Hepatocyte (in vitro differentiated cells): ENCODE measurements at regions not wholly inside any gene's neighbourhood (a gene's known extent, or its start where the extent isn't known, plus 50 kb on each side); places are given as distances from the start of the nearest gene placed in this dataset.

ENCODE experiments used
- DNase-seq: peaks from one replicate; pipeline ENCODE4 v3.0.0-alpha.2; 2016; ENCODE audit warnings: low spot score
- H2AFZ ChIP-seq: fragments of 200-600 bp; sonication (generic); 2 replicates; pipeline ENCODE4 v1.6.0; 2016; ENCODE audit warnings: antibody characterized with exemption, mild to moderate bottlenecking
- H3K27ac ChIP-seq: fragments of 200-600 bp; sonication (generic); 2 replicates; pipeline ENCODE4 v1.5.1; 2016; ENCODE audit warnings: mild to moderate bottlenecking
- H3K27me3 ChIP-seq: fragments of 200-600 bp; sonication (generic); 2 replicates; pipeline ENCODE4 v1.6.1; 2016
- H3K36me3 ChIP-seq: fragments of 200-600 bp; sonication (generic); replicated peaks from 2 replicates; pipeline ENCODE4 v1.5.1; 2016; ENCODE audit warnings: low read depth; ENCODE audit not compliant: insufficient read depth
- H3K4me1 ChIP-seq: fragments of 200-600 bp; sonication (generic); 2 replicates; pipeline ENCODE4 v1.5.1; 2016; ENCODE audit warnings: mild to moderate bottlenecking, moderate library complexity; ENCODE audit not compliant: insufficient read depth
- H3K4me2 ChIP-seq: fragments of 200-600 bp; sonication (generic); 2 replicates; pipeline ENCODE4 v1.6.0; 2016
- H3K4me3 ChIP-seq: fragments of 200-600 bp; sonication (generic); 2 replicates; pipeline ENCODE4 v1.5.1; 2016; ENCODE audit warnings: mild to moderate bottlenecking
- H3K79me2 ChIP-seq: fragments of 200-600 bp; sonication (generic); 2 replicates; pipeline ENCODE4 v1.6.0; 2017; ENCODE audit warnings: mild to moderate bottlenecking
- H3K9me2 ChIP-seq: fragments of 200-600 bp; sonication (generic); replicated peaks from 2 replicates; pipeline ENCODE4 v1.6.0; 2017; ENCODE audit warnings: mild to moderate bottlenecking; ENCODE audit not compliant: insufficient read depth
- H3K9me3 ChIP-seq: fragments of 200-600 bp; sonication (generic); 2 replicates; pipeline ENCODE4 v1.5.1; 2016; ENCODE audit warnings: low read depth, mild to moderate bottlenecking
- H4K20me1 ChIP-seq: fragments of 200-600 bp; sonication (generic); 2 replicates; pipeline ENCODE4 v1.6.0; 2016; ENCODE audit warnings: mild to moderate bottlenecking; ENCODE audit not compliant: insufficient read depth, poor library complexity, severe bottlenecking
- EZH2 ChIP-seq: fragments of 200-600 bp; sonication (generic); IDR thresholded peaks from 2 replicates; pipeline ENCODE4 v1.6.1; 2016; ENCODE audit warnings: antibody characterized with exemption, mild to moderate bottlenecking, borderline replicate concordance
- EZH2phosphoT487 ChIP-seq: fragments of 200-600 bp; sonication (generic); IDR thresholded peaks from one replicate; pipeline ENCODE4 v1.6.1; 2018; ENCODE audit warnings: antibody characterized with exemption, mild to moderate bottlenecking, low read depth, moderate library complexity; ENCODE audit not compliant: unreplicated experiment, severe bottlenecking
- WGBS: methylation state at CpG from one replicate; pipeline ENCODE4 v1.1.6; 2016; ENCODE audit warnings: low lambda C conversion rate; ENCODE audit errors: missing lambda C conversion rate; 5-methylcytosine and 5-hydroxymethylcytosine counted together
- TF ChIP-seq, protein P1 (sequence below): fragments of 200-600 bp; sonication (generic); IDR thresholded peaks from 2 replicates; pipeline ENCODE4 v1.5.1; 2016; ENCODE audit warnings: antibody characterized with exemption, mild to moderate bottlenecking; ENCODE audit not compliant: poor library complexity

DNA sequence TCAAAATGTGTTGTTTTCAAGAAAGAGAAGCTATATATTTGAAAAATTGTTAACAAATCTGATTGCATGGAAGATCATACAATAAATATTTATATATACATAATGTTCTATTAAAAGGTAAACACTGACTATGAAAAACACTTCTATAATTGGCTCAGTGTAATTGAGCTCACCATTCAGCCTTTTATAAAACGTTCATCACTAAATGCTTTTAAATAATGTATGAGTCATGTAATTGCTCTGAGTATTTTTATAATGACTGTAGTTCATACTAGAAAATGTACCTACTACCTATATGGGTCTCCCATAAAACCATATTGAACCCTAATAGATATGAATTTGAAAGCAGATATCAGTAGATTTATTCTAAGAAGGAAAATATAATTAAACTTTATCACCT is 240.4 kb upstream of the MGAT4C start:
- Histone ChIP-seq H3K4me3 (no peak overlapping the region), H3K79me2 (no peaks in the 10 kb centered on the region), H3K9me3 (no peaks in the 10 kb centered on the region), H2AFZ (no peak overlapping the region), H3K9me2 (no peaks in the 10 kb centered on the region), H3K27ac (no peak overlapping the region), H4K20me1 (no peaks in the 10 kb centered on the region), H3K4me2 (no peak overlapping the region), H3K36me3 (no peaks in the 10 kb centered on the region), H3K27me3 (no peaks in the 10 kb centered on the region), H3K4me1 (no peaks in the 10 kb centered on the region)
- DNase-seq, result no peak
- 52% methylated on average over 1 of the region's 1 CpG for WGBS
- TF ChIP-seq EZH2phosphoT487, result no peak
- TF ChIP-seq, protein P1, sequence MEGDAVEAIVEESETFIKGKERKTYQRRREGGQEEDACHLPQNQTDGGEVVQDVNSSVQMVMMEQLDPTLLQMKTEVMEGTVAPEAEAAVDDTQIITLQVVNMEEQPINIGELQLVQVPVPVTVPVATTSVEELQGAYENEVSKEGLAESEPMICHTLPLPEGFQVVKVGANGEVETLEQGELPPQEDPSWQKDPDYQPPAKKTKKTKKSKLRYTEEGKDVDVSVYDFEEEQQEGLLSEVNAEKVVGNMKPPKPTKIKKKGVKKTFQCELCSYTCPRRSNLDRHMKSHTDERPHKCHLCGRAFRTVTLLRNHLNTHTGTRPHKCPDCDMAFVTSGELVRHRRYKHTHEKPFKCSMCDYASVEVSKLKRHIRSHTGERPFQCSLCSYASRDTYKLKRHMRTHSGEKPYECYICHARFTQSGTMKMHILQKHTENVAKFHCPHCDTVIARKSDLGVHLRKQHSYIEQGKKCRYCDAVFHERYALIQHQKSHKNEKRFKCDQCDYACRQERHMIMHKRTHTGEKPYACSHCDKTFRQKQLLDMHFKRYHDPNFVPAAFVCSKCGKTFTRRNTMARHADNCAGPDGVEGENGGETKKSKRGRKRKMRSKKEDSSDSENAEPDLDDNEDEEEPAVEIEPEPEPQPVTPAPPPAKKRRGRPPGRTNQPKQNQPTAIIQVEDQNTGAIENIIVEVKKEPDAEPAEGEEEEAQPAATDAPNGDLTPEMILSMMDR, result no peak
- TF ChIP-seq EZH2, result no peak

DNA sequence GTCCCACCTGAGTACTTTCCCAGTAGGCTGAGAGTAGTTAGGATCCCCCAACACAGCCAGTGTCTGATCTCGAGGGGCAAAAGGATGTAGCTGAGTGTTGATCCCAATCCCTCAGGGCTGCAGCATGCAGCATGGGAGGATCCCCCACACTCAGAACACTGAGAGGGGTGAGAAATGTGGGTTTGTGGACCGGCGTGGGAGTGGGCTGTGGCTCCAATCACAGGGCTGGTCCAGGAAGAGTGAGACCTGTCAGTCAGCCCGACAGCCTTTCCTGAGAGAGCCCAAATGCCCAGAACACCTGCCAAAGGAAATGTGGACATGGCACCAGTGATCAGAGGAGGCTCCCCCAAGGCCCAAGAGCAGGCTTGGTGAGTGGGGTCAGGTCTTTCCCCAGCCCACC is 228.3 kb upstream of the MGAT4C start:
- H2AFZ ChIP-seq, result no peak overlapping the region
- H3K9me3 ChIP-seq, result no peaks in the 10 kb centered on the region
- WGBS, result 97% methylated on average over 4 of the region's 4 CpGs

DNA sequence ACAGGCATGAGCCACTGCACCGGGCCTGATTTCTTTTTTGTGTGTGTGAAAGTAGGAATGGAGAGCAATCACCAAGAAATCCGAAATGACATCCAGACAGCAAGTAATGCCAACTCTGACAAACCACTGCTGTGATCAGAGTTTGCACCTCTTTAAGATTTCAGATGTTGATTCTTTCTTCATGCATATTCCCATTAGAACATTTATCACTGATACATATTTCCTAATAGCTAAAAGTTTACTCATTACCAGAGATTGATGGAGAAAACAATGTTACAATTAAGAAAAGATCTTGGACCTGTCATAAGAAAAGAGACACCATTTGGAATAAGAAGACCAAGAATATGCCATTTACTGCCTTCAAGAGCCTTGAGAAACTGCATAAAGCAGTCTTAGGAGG is 217.0 kb upstream of the MGAT4C start:
- Histone ChIP-seq H2AFZ (no peak overlapping the region), H3K27ac (no peak overlapping the region), H3K36me3 (no peaks in the 10 kb centered on the region), H3K4me2 (no peak overlapping the region), H3K4me3 (no peak overlapping the region), H3K9me3 (no peaks in the 10 kb centered on the region), H4K20me1 (no peaks in the 10 kb centered on the region), H3K9me2 (no peaks in the 10 kb centered on the region), H3K27me3 (no peaks in the 10 kb centered on the region), H3K79me2 (no peaks in the 10 kb centered on the region), H3K4me1 (no peaks in the 10 kb centered on the region)
- WGBS, result 85% methylated on average over 2 of the region's 2 CpGs
- DNase-seq, result no peak
- TF ChIP-seq EZH2phosphoT487 (no peak), EZH2 (no peak)
- TF ChIP-seq, protein P1, result no peak

More for the DNA sequence above, 228.3 kb upstream of the MGAT4C start:
- H3K27me3 ChIP-seq, result no peaks in the 10 kb centered on the region
- no peak overlapping the region for H3K4me3 ChIP-seq
- H3K36me3 ChIP-seq, result no peaks in the 10 kb centered on the region
- no peak overlapping the region for H3K27ac ChIP-seq
- H3K9me2 ChIP-seq, result no peaks in the 10 kb centered on the region
- no peaks in the 10 kb centered on the region for H3K4me1 ChIP-seq
- H3K79me2 ChIP-seq, result no peaks in the 10 kb centered on the region
- H4K20me1 ChIP-seq, result no peaks in the 10 kb centered on the region
- no peak for DNase-seq
- TF ChIP-seq EZH2phosphoT487 (no peak), EZH2 (no peak)
- TF ChIP-seq, protein P1, result no peak
- H3K4me2 ChIP-seq, result no peak overlapping the region

DNA sequence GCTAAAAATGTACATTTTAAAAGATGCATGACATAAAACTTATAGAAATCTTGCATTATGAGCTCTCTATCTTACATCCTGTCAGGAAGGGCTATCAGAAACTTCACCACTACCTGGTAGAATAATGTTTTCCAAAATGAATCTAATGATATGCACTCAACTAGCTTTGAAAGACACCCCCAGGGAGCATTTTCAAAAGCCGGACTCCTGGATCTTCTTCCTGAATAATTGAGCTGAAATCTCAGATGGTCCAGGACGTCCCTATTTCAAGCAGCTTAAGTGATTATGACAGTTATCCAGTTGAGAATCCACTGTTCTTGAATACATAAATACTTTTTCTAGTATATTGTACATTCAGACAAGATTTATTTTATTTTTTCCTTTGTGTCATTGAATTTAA is 200.6 kb upstream of the MGAT4C start:
- no peak overlapping the region for H3K27ac ChIP-seq
- H3K27me3 ChIP-seq, result no peaks in the 10 kb centered on the region
- no peak for DNase-seq
- H2AFZ ChIP-seq, result no peak overlapping the region
- H3K4me3 ChIP-seq, result no peak overlapping the region
- no peaks in the 10 kb centered on the region for H3K4me1 ChIP-seq
- H3K9me2 ChIP-seq, result no peaks in the 10 kb centered on the region
- TF ChIP-seq EZH2phosphoT487 (no peak), EZH2 (no peak)
- TF ChIP-seq, protein P1, result no peak
- WGBS, result 69% methylated on average over 2 of the region's 2 CpGs
- H3K9me3 ChIP-seq, result no peaks in the 10 kb centered on the region
- H3K79me2 ChIP-seq, result no peaks in the 10 kb centered on the region
- H4K20me1 ChIP-seq, result no peaks in the 10 kb centered on the region
- no peak overlapping the region for H3K4me2 ChIP-seq
- no peaks in the 10 kb centered on the region for H3K36me3 ChIP-seq
